MCF 10A (cell line): ENCODE measurements at regions not wholly inside any gene's neighbourhood (a gene's known extent, or its start where the extent isn't known, plus 50 kb on each side); places are given as distances from the start of the nearest gene placed in this dataset.

Experiments used
- BruUV-seq: library from RNA; stranded (reverse); fragments of 400-500 nt; replicated peaks from 2 replicates; lab custom pipeline; 2021; lab: Mats Ljungman, UMichigan
- CTCF ChIA-PET: fragments of 300-600 bp; sonication (Branson Sonifier 250); formaldehyde crosslinking; extraction: SDS; loops from one replicate; lab custom pipeline; 2021; ENCODE audit warnings: antibody characterized with exemption, inconsistent platforms; lab: Yijun Ruan, JAX
- POLR2A ChIA-PET: fragments of 300-600, 350-650 bp; sonication (Branson Sonifier 250); formaldehyde crosslinking; extraction: SDS; loops from one replicate; lab custom pipeline; 2020; ENCODE audit warnings: antibody characterized with exemption, inconsistent platforms; lab: Yijun Ruan, JAX
- DNase-seq: peaks from one replicate; pipeline ENCODE4 v3.0.0-alpha.2; 2018; ENCODE audit not compliant: unreplicated experiment
- H3K27ac Mint-ChIP-seq: one replicate; pipeline ENCODE4 v1.8.0; 2022; ENCODE audit warnings: mild to moderate bottlenecking, low read depth, mixed read lengths; ENCODE audit not compliant: unreplicated experiment
- H3K27me3 Mint-ChIP-seq: one replicate; pipeline ENCODE4 v1.8.0; 2022; ENCODE audit warnings: mixed read lengths; ENCODE audit not compliant: insufficient read depth, unreplicated experiment
- H3K36me3 Mint-ChIP-seq: one replicate; pipeline ENCODE4 v1.8.0; 2022; ENCODE audit warnings: mild to moderate bottlenecking, moderate library complexity, mixed read lengths; ENCODE audit not compliant: insufficient read depth, unreplicated experiment
- H3K4me1 Mint-ChIP-seq: one replicate; pipeline ENCODE4 v1.8.0; 2022; ENCODE audit warnings: mixed read lengths; ENCODE audit not compliant: insufficient read depth, unreplicated experiment
- H3K4me3 Mint-ChIP-seq: one replicate; pipeline ENCODE4 v1.8.0; 2022; ENCODE audit warnings: mild to moderate bottlenecking, moderate library complexity, mixed read lengths; ENCODE audit not compliant: unreplicated experiment
- H3K9me3 Mint-ChIP-seq: one replicate; pipeline ENCODE4 v1.8.0; 2022; ENCODE audit warnings: mixed read lengths; ENCODE audit not compliant: unreplicated experiment
- CTCF ChIP-seq: fragments of 200-600 bp; IDR thresholded peaks from one replicate; pipeline ENCODE4 v1.8.0; 2022; ENCODE audit warnings: antibody characterized with exemption, mild to moderate bottlenecking; ENCODE audit not compliant: unreplicated experiment
- intact Hi-C: fragments of 100-400 bp; cut with micrococcal nuclease; formaldehyde crosslinking; loops from 2 replicates; pipeline ENCODE4 v1.14.1; 2022

GRCh38 chr5:67575087-67575486 lies 378.5 kb upstream of the CD180 start:
- no peak for TF ChIP-seq CTCF
- Mint-ChIP-seq H3K4me3 (no peak overlapping the region), H3K4me1 (peaks cover 13% of the 10 kb centered on the region), H3K36me3 (peaks cover 6% of the 10 kb centered on the region), H3K27ac (no peak overlapping the region), H3K27me3 (no peaks in the 10 kb centered on the region), H3K9me3 (peaks cover 8% of the 10 kb centered on the region)
- BruUV-seq = no TSS peak
- DNase-seq = no peak
- POLR2A ChIA-PET = no interaction called here
- intact Hi-C loops = no loop called here
- CTCF ChIA-PET = no interaction called here

GRCh38 chr5:67561151-67561932 lies 364.7 kb upstream of the CD180 start:
- no peak for TF ChIP-seq CTCF
- no peaks in the 10 kb centered on the region for H3K27me3 Mint-ChIP-seq
- intact Hi-C loops = no loop called here
- no peak for DNase-seq
- H3K4me1 Mint-ChIP-seq = peaks cover 11% of the 10 kb centered on the region
- ChIA-PET CTCF (interaction anchor here (0.7 kb wide), 1 partner anchor 110 kb away, joined by 3 read pairs; no protein-coding TSS in a partner anchor), POLR2A (no interaction called here)
- H3K9me3 Mint-ChIP-seq = peaks cover 14% of the 10 kb centered on the region
- H3K36me3 Mint-ChIP-seq = no peaks in the 10 kb centered on the region
- no TSS peak for BruUV-seq
- no peak overlapping the region for H3K4me3 Mint-ChIP-seq
- peak overlapping the region; percentile 0 for H3K27ac Mint-ChIP-seq

- CTCF ChIA-PET = interaction anchor here (0.7 kb wide), 1 partner anchor 96 kb away, joined by 4 read pairs; no protein-coding TSS in a partner anchor
- DNase-seq = no peak
- Mint-ChIP-seq H3K4me3 (no peak overlapping the region), H3K27me3 (no peaks in the 10 kb centered on the region), H3K4me1 (peaks cover 6% of the 10 kb centered on the region), H3K36me3 (no peaks in the 10 kb centered on the region), H3K9me3 (no peaks in the 10 kb centered on the region), H3K27ac (no peak overlapping the region)
- no TSS peak for BruUV-seq
- no peak for TF ChIP-seq CTCF
- intact Hi-C loops = no loop called here
- POLR2A ChIA-PET = interaction anchor here (0.6 kb wide), 2 partner anchors 142 to 441 kb away, joined by 3 read pairs; no protein-coding TSS in a partner anchor
These were observed 356.2 kb upstream of the CD180 start for GRCh38 chr5:67552773-67553172.

GRCh38 chr5:67549947-67550346 lies 353.3 kb upstream of the CD180 start:
- ChIA-PET POLR2A (no interaction called here), CTCF (interaction anchor here (0.5 to 1.2 kb wide), 2 partner anchors 103 to 224 kb away, joined by 4 read pairs; no protein-coding TSS in a partner anchor)
- intact Hi-C loops = no loop called here
- Mint-ChIP-seq H3K9me3 (no peaks in the 10 kb centered on the region), H3K27me3 (no peaks in the 10 kb centered on the region), H3K4me1 (peaks cover 6% of the 10 kb centered on the region), H3K4me3 (no peak overlapping the region), H3K36me3 (no peaks in the 10 kb centered on the region), H3K27ac (no peak overlapping the region)
- BruUV-seq = no TSS peak
- DNase-seq = no peak
- TF ChIP-seq CTCF = no peak
